LoVo (cell line): ENCODE measurements at regions not wholly inside any gene's neighbourhood (a gene's known extent, or its start where the extent isn't known, plus 50 kb on each side); places are given as distances from the start of the nearest gene placed in this dataset.
"Not testable (repeated sequence)": the region's sequence is repeated elsewhere in the genome, so short reads cannot be mapped to it uniquely, and the experiment has no call there.

Experiments
- DNase-seq: peaks from one replicate; pipeline ENCODE4 v3.0.0-alpha.2; 2016; ENCODE audit warnings: low spot score

- DNase-seq: no peak
Measured at GRCh38 chr14:71604231-71604630, 328.0 kb upstream of the RGS6 start.

DNA sequence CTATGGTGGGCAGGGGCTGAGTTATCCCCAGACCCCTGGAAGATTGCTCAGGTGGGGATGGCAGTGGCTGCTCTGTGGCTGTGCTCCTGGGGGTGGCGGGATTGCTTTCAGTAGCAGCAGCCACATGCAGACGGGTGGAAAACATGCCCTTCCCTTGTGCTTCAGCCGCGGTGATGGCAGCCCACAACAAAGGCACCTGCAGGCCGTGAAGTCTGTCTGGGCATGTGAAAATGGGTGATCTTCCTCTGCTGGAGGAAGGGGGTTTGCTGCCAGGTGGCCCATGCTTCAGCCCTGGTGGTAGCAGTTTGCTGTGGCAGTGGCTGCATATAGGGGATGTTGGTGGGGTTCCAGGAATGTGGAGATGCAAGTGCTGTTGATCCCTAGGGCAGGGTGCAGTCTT, 326.2 kb upstream of the RGS6 start:
- no peak for DNase-seq

DNA sequence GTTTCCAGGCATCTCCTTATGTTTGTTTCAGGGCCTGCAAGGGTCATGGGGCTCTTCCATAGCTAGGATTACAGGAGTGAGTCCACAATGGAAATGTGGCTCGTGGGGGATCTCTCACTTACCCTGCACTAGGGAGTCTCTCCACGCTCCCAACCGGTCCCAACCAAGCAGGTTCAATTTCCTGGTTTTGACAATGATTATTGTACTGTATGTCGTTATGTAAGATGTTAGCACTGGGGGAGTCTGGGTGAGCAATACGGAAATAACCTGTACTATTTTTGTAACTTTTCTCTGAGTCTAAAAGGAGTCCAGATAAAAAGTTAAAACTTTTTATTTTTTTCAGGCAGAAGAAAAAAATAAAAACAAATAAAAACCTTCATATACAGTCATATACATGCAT, 325.7 kb upstream of the RGS6 start:
- DNase-seq: no peak

DNA sequence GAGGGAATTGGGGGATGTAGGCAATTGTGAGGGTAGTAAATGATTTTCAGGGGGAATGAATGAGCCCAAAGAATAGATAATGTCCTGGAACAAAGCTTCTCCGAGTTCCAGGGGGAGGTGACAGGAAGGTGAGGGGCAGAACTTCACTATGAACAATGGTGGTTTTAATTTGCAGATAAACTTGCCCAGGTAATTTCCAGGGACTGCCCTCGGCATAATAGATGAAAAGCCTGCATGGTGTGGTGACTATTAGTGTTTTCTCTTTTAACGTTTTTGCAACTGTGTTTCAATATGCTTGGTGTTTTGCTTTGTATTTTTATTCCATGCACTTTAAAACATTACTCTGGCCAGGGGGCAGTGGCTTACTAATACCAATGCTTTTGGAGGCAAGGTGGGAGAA, 325.2 kb upstream of the RGS6 start:
- DNase-seq: no peak

DNA sequence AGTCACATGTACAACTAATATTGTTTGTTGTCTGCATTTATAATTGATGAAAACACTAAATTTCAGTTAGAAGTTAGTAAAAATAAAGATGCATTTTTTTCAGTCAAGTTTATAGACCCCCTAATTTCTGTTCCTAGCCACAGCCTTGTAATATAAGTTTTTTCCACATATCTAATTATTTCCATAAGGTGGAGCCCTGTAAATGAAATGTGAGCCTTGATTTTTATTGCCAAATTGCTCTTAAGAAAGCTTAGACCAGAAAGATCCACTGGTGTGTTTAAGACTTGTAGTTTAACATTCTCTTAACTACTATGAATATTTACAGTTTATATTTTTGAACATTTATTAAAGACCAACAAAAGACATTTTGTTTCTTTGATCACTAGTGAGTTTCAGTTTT, 322.1 kb upstream of the RGS6 start:
- DNase-seq: no peak

DNA sequence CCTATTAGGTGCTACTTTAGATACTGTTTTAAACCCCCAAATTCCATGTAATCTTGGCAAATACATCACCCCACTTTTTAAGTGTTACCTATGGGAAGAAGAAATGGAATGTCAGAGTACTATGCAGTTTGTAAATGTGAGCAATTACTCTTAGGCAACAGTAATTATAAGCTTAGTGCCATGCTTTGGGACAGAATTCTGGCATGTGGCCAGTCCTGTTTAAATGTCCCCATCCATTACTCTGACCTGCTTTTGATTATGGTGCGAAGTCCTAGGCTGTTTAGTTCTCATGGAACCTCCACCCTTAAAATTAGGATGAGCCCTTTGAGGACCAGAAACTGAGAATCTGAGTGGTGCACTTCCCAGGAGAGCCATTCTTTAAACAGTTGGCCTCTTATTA, 321.4 kb upstream of the RGS6 start:
- no peak for DNase-seq

DNA sequence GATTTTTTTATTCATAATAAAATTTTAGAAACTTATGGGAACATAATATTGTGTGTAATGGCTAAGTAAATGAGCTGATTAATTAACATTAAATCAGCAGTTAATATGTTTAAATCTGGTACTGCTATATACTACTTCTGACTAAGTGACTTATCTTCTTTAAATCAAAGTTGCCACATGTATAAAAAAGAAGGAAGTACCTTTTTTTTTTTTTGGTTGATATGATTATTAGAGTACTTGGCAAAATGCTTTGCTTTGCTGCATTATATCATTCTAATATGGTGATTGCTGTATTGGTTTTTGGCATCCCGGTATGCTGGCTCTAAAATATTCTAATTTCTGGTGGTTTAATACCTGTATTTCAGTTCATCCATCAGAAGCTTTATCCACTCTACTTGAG, 319.1 kb upstream of the RGS6 start:
- DNase-seq: no peak

DNA sequence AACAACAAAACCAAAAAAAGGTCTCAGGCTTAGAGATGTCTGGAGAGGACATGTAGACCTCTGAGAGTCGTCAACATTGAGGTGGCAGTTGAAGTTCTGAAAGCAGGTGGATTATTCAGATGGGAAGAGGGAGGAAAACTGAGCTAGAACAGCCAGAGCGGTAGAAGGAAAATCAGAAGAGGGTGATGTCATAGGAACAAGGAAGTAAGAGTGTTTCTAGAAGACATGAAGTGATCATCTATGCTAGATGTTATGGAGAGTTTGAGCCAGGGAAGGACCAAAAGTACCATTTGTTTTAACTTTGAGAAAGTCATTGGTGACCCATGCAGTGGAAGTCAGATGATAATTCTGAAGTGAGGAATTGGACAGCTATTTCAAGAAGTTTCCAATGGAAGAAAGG, 316.2 kb upstream of the RGS6 start:
- DNase-seq: no peak

DNA sequence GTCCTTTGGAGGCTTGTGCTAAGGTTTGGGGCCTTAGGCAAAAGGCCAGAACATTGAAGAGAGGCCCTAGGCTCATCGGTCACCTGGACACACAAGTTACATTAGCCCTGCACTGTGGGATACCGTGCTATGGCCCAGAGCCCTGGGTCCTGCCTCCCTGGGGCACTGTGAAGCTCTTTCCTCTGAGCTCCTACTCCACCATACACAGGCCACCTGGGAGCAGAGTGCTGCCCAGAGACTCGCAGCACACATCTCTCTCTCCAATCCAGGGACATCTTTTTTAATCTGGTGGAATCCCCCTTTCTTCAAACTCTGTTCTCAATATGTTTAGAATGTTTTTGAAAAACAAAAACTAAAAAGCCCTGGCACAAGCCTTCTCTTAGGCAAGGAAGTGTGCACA, 314.2 kb upstream of the RGS6 start:
- no peak for DNase-seq

DNA sequence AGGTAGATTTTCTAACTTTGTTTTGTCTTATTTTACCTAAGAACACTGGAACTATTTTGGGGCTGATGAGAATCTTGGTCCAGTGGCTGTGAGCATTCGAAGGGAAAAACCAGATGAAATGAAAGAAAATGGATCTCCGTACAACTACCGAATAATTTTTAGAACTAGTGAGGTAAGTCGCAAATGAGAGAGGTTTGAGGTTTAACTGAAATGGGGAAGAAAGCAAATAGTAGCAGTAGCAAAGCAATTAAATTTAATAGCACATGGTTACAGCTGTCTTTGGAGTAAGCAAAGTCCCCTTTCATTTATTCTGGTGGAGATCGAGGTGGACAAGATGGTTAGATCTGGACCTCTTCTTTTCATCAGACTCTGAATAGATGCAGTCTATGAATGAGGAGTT, 313.5 kb upstream of the RGS6 start:
- DNase-seq: no peak

DNA sequence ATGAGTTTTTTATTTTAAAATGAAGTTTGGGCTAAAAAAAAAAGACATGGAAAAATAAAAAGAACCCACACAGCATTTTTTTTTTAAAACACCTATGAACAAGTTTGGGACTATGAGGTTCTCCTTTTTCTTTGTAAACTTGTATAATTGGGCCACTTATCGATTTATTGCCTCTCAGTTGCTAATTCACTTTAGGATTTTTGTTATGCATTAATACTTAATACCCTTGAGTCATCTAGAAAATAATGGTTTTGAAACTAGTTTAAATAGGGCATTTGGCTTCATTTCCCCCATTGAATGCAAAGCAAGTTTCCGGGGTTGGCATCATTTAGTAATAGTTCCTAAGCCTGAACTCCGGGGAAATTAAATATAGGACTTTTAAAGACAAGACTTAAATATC, 312.8 kb upstream of the RGS6 start:
- DNase-seq: no peak

GRCh38 chr14:71620401-71620800, 311.8 kb upstream of the RGS6 start:
- no peak for DNase-seq

DNA sequence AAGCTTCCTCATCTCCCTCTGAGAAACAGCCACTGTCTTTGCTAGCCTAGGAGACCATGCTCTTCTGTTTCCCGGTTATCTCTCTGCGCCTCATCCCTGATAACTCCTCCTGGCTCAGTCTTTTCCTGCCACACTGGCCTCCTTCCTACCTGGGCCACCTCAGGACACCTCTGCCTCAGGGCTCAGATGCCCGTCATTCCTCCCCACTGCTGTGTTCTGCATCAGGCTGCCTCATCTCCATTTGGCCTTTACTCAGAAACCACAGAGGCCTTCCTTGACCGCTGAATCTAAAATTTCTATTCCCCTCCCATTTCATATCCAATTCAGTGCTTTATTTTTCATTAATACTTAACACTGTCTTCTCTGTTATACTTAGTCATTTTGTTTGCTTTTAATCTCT, 311.0 kb upstream of the RGS6 start:
- DNase-seq: no peak

DNA sequence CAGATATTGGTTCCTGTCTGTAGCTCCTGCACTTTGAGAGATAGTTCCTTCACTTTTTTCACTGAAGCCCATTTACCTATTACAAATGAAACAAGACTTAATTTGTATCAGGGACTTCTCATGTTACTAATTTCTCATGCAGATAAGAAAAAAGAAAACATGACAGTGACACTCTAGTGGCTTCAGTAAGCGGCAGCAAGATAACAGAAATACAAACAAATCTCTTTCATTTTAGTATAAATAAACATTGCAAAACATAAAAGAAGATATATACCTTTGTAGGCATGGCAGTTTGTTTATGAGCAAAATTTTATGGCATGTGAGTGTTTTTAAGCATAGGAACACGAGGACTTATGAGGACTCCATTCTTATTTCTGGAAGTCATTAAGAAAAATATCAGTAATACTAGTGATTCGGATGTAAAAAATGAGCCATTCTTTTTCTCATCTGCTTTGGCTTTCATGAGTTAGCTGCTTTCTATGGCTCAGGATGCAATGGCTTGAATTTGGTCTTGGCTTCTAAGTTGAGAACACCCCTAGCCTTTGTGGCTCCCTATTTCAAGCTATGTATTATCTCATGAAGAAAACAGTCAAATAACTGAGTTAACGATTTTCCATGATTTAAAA, 310.1 kb upstream of the RGS6 start:
- DNase-seq: no peak

- no peak for DNase-seq
Measured at GRCh38 chr14:71623939-71624338, 308.3 kb upstream of the RGS6 start.

DNA sequence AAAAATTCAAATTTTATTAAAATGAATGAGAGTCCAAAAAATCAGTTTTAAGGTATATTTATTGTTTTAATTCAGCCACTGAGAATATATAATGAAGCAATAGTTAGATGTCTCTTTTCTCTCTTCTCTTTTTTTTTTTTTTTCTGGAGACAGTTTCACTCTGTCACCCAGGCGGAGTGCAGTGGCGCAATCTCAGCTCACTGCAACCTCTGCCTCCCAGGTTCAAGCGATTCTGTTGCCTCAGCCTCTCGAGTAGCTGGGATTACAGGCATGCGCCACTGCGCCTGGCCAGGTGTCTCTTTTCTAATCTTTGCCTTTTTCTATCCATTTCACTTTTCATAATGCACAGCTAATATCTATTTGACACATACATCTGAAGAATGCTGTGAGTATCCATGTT, 307.1 kb upstream of the RGS6 start:
- no peak for DNase-seq

GRCh38 chr14:71625891-71626701, 306.1 kb upstream of the RGS6 start:
- no peak for DNase-seq

DNA sequence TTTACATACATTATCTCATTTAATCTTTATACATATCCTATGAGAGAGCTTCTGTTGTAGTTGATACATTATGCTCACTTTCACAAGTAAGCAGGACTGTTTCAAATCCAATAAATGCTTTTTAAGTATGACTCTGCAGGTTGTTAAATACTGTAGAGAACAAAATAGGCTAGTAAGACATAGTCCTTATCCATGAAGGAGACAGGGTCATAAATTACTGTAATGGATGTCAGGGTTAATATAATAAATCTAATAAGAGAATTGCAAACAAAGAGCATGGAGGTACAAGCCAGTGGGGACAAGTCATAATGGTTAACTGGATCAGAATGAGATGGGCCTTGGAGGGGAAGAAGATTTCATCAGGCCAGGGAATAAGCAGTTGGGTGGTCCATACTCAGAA, 303.8 kb upstream of the RGS6 start:
- DNase-seq: no peak

- DNase-seq: no peak
Measured at GRCh38 chr14:71629250-71629649, 303.0 kb upstream of the RGS6 start.

DNA sequence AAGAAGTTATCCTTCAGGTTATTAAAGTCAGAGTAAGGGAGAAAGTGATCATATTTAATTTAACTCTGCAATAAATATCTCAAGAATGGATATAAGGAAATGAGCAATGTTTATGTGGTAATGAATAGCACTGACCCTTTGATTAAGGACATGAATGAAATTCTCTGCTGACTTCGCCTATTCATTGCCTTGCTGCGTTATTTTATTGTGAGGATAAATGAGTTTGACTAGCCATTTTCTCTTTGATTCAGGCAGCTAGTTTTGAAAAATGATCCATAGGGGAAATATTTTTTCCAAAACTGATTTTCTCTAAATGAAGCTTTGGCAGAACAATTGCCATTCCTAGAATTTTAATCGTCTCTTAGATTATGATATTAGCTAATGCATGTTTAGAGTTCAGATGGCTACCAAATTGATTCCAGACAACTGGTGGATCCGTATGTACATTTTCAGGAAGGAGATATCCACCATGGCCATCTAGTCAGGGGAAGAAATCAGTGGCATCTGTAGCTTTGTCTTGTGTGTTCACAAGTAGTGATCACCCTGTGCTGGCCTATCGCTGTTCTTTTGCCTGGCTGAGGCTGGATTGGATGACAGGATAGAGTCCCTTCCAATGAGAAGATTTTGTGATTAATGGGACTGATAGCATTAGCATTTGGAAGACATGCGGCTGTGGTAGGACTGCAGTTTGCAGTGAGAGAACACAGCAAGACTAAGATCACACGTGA, 302.3 kb upstream of the RGS6 start:
- DNase-seq: no peak

DNA sequence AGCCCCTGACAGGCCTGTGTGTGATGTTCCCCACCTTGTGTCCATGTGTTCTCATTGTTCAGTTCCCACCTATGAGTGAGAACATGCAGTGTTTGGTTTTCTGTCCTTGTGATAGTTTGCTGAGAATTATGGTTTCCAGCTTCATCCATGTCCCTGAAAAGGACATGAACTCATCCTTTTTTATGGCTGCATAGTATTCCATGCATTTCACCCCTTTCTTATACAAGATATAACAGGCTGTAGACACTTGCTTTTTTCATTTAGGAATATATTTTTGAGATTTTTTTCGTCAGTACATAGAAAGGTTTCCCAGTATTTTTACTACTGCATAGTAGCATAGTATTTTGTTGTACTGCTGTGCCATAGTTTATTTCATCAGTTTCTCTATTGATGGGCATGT, 301.2 kb upstream of the RGS6 start:
- DNase-seq: not testable (repeated sequence)

GRCh38 chr14:71632440-71632946, 299.7 kb upstream of the RGS6 start:
- no peak for DNase-seq

- DNase-seq: no peak
Measured at GRCh38 chr14:71636076-71636475, 296.2 kb upstream of the RGS6 start.
